ENCODE measurements at regions not wholly inside any gene's neighbourhood (a gene's known extent, or its start where the extent isn't known, plus 50 kb on each side); places are given as distances from the start of the nearest gene placed in this dataset.

- no peak for TF ChIP-seq EZH2 (IDR thresholded peaks at IDR 0.05)
- no peak for TF ChIP-seq POLR2AphosphoS5 (IDR thresholded peaks at IDR 0.05; ENCODE audit: borderline replicate concordance, low read depth, low read length)
These were observed 1600.0 kb downstream of the BRINP3 start for GRCh38 chr1:188877668-188878067.

Data from SK-N-MC (cell line).